Hepatocyte (in vitro differentiated cells): ENCODE measurements at regions not wholly inside any gene's neighbourhood (a gene's known extent, or its start where the extent isn't known, plus 50 kb on each side); places are given as distances from the start of the nearest gene placed in this dataset.

Source experiments
- EZH2 ChIP-seq: fragments of 200-600 bp; sonication (generic); IDR thresholded peaks from 2 replicates; pipeline ENCODE4 v1.6.1; 2016; ENCODE audit warnings: antibody characterized with exemption, mild to moderate bottlenecking, borderline replicate concordance
- EZH2phosphoT487 ChIP-seq: fragments of 200-600 bp; sonication (generic); IDR thresholded peaks from one replicate; pipeline ENCODE4 v1.6.1; 2018; ENCODE audit warnings: antibody characterized with exemption, mild to moderate bottlenecking, low read depth, moderate library complexity; ENCODE audit not compliant: unreplicated experiment, severe bottlenecking
- TF ChIP-seq, protein P1 (sequence below): fragments of 200-600 bp; sonication (generic); IDR thresholded peaks from 2 replicates; pipeline ENCODE4 v1.5.1; 2016; ENCODE audit warnings: antibody characterized with exemption, mild to moderate bottlenecking; ENCODE audit not compliant: poor library complexity

DNA sequence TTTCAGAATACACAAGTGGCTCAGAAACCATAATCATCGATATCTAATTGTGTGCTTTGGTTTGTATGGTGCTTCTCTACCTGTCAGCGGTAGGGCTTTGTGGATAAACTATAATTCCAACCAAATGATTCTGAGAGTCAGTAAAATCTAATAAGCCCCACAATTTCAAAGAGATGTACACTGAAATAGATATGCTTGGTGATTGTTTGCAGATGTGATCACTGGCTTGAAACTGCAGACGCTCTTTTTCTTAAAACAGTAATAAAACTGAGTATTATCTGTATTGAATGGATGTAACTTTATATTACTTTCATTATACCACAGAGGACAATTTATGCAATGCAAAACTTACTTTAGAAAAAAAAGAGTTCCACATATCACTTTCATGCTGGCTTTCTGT, 198.8 kb upstream of the ANXA10 start:
- TF ChIP-seq, protein P1, sequence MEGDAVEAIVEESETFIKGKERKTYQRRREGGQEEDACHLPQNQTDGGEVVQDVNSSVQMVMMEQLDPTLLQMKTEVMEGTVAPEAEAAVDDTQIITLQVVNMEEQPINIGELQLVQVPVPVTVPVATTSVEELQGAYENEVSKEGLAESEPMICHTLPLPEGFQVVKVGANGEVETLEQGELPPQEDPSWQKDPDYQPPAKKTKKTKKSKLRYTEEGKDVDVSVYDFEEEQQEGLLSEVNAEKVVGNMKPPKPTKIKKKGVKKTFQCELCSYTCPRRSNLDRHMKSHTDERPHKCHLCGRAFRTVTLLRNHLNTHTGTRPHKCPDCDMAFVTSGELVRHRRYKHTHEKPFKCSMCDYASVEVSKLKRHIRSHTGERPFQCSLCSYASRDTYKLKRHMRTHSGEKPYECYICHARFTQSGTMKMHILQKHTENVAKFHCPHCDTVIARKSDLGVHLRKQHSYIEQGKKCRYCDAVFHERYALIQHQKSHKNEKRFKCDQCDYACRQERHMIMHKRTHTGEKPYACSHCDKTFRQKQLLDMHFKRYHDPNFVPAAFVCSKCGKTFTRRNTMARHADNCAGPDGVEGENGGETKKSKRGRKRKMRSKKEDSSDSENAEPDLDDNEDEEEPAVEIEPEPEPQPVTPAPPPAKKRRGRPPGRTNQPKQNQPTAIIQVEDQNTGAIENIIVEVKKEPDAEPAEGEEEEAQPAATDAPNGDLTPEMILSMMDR, result no peak
- no peak for TF ChIP-seq EZH2
- no peak for TF ChIP-seq EZH2phosphoT487
